ENCODE measurements at regions not wholly inside any gene's neighbourhood (a gene's known extent, or its start where the extent isn't known, plus 50 kb on each side); places are given as distances from the start of the nearest gene placed in this dataset.

GRCh38 chr9:7967093-7967827 is 167.7 kb upstream of the DMAC1 start:
- no peaks in the 10 kb centered on the region for H3K36me3 ChIP-seq
- no peak overlapping the region for H3K4me3 ChIP-seq
- WGBS, 2 donors: 79 to 87% methylated on average over 7 of the region's 7 CpGs
- no peak for ATAC-seq
- DNase-seq: no peak
- H3K27ac ChIP-seq: no peak overlapping the region
- intact Hi-C loops (cut with DNase I): loop anchor here in 1 of 10 donors (10.0 kb wide), 1 partner anchor 52 kb away; no protein-coding TSS in a partner anchor
- H3K9me3 ChIP-seq: no peaks in the 10 kb centered on the region
- no peak for TF ChIP-seq CTCF (IDR thresholded peaks at IDR 0.05)
- no peaks in the 10 kb centered on the region for H3K27me3 ChIP-seq
- H3K4me1 ChIP-seq: peaks cover 0 to 28% (median 0%) of the 10 kb centered on the region in 9 donors

GRCh38 chr9:7965063-7965462 is 165.5 kb upstream of the DMAC1 start:
- no peaks in the 10 kb centered on the region for H3K9me3 ChIP-seq
- H3K27ac ChIP-seq: no peak overlapping the region
- peaks cover 0 to 21% (median 0%) of the 10 kb centered on the region in 9 donors for H3K4me1 ChIP-seq
- no peak for TF ChIP-seq CTCF (IDR thresholded peaks at IDR 0.05)
- 88 to 89% methylated on average over 3 of the region's 3 CpGs for WGBS, 2 donors
- H3K36me3 ChIP-seq: no peaks in the 10 kb centered on the region
- DNase-seq (no peak), ATAC-seq (no peak)
- no peak overlapping the region for H3K4me3 ChIP-seq
- intact Hi-C loops (cut with DNase I): loop anchor here in 1 of 10 donors (10.0 kb wide), 1 partner anchor 50 kb away; no protein-coding TSS in a partner anchor
- H3K27me3 ChIP-seq: no peaks in the 10 kb centered on the region

GRCh38 chr9:7963026-7963425 is 163.4 kb upstream of the DMAC1 start:
- ATAC-seq: peak in 4 of 8 donors; percentile 30 to 79 (median 54)
- H3K27ac ChIP-seq: no peak overlapping the region
- intact Hi-C loops (cut with DNase I): loop anchor here in 1 of 10 donors (10.0 kb wide), 1 partner anchor 48 kb away; no protein-coding TSS in a partner anchor
- H3K4me3 ChIP-seq: no peak overlapping the region
- DNase-seq: no peak
- TF ChIP-seq CTCF (IDR thresholded peaks at IDR 0.05): no peak
- WGBS, 2 donors: 17 to 30% methylated on average over 5 of the region's 5 CpGs
- no peaks in the 10 kb centered on the region for H3K36me3 ChIP-seq
- H3K4me1 ChIP-seq: peaks cover 0 to 21% (median 0%) of the 10 kb centered on the region in 9 donors
- H3K27me3 ChIP-seq: no peaks in the 10 kb centered on the region
- H3K9me3 ChIP-seq: no peaks in the 10 kb centered on the region

- no peak for ATAC-seq
These were observed 161.5 kb upstream of the DMAC1 start for GRCh38 chr9:7961076-7961475.

More at GRCh38 chr9:7961076-7961475, 161.5 kb upstream of the DMAC1 start:
- TF ChIP-seq CTCF (IDR thresholded peaks at IDR 0.05): no peak
- Histone ChIP-seq H3K27ac (no peak overlapping the region), H3K36me3 (no peaks in the 10 kb centered on the region), H3K27me3 (no peaks in the 10 kb centered on the region), H3K4me1 (peaks cover 0 to 10% (median 0%) of the 10 kb centered on the region in 9 donors), H3K4me3 (no peak overlapping the region), H3K9me3 (no peaks in the 10 kb centered on the region)
- DNase-seq: no peak
- intact Hi-C loops (cut with DNase I): loop anchor here in 1 of 10 donors (10.0 kb wide), 1 partner anchor 46 kb away; no protein-coding TSS in a partner anchor
- WGBS, 2 donors: 65 to 72% methylated on average over 3 of the region's 3 CpGs
